Neural progenitor cell (in vitro differentiated cells): ENCODE measurements at regions not wholly inside any gene's neighbourhood (a gene's known extent, or its start where the extent isn't known, plus 50 kb on each side); places are given as distances from the start of the nearest gene placed in this dataset.
A peak's percentile ranks its signal among the peaks of the same experiment; 100 is the strongest.

Experiments used
- DNase-seq: peaks from one replicate; pipeline ENCODE4 v3.0.0-alpha.2; 2016; ENCODE audit warnings: low spot score
- H2AFZ ChIP-seq: fragments of 200-600 bp; sonication (generic); replicated peaks from 2 replicates; pipeline ENCODE4 v1.6.1; 2016; ENCODE audit warnings: antibody characterized with exemption
- H3F3A ChIP-seq: fragments of 200-600 bp; sonication (generic); 2 replicates; pipeline ENCODE4 v1.6.1; 2016; ENCODE audit warnings: antibody characterized with exemption, low read depth
- H3K27ac ChIP-seq: fragments of 200-600 bp; sonication (generic); 2 replicates; pipeline ENCODE4 v1.5.1; 2016; ENCODE audit warnings: mild to moderate bottlenecking
- H3K27me3 ChIP-seq: fragments of 200-600 bp; sonication (generic); 2 replicates; pipeline ENCODE4 v1.6.1; 2016; ENCODE audit warnings: mild to moderate bottlenecking, moderate library complexity
- H3K36me3 ChIP-seq: fragments of 200-600 bp; sonication (generic); 2 replicates; pipeline ENCODE4 v1.5.1; 2016
- H3K4me1 ChIP-seq: fragments of 200-600 bp; sonication (generic); 2 replicates; pipeline ENCODE4 v1.6.1; 2016; ENCODE audit warnings: mixed run types
- H3K4me2 ChIP-seq: fragments of 200-600 bp; sonication (generic); 2 replicates; pipeline ENCODE4 v1.6.1; 2016
- H3K4me3 ChIP-seq: fragments of 200-600 bp; sonication (generic); 2 replicates; pipeline ENCODE4 v1.5.1; 2016
- H3K79me2 ChIP-seq: fragments of 200-600 bp; sonication (generic); 2 replicates; pipeline ENCODE4 v1.6.1; 2016; ENCODE audit warnings: low read depth
- H3K9ac ChIP-seq: fragments of 200-600 bp; sonication (generic); 2 replicates; pipeline ENCODE4 v1.6.1; 2016
- H3K9me3 ChIP-seq: fragments of 200-600 bp; sonication (generic); 2 replicates; pipeline ENCODE4 v1.5.1; 2016; ENCODE audit warnings: low read depth
- H4K20me1 ChIP-seq: fragments of 200-600 bp; sonication (generic); 2 replicates; pipeline ENCODE4 v1.6.1; 2016; ENCODE audit warnings: low read depth
- H3K27ac Mint-ChIP-seq: 3 replicates; pipeline ENCODE4 v1.8.0; 2021; ENCODE audit warnings: mixed read lengths
- H3K27me3 Mint-ChIP-seq: 2 replicates; pipeline ENCODE4 v1.8.0; 2022; ENCODE audit warnings: low read depth, mild to moderate bottlenecking, inconsistent platforms, moderate library complexity, mixed read lengths; ENCODE audit not compliant: insufficient read depth
- H3K36me3 Mint-ChIP-seq: 3 replicates; pipeline ENCODE4 v1.8.0; 2021; ENCODE audit warnings: mixed read lengths
- H3K4me1 Mint-ChIP-seq: 3 replicates; pipeline ENCODE4 v1.8.0; 2021; ENCODE audit warnings: mixed read lengths
- H3K4me3 Mint-ChIP-seq: 3 replicates; pipeline ENCODE4 v1.8.0; 2021; ENCODE audit warnings: mild to moderate bottlenecking, moderate library complexity, mixed read lengths
- H3K9me3 Mint-ChIP-seq: 3 replicates; pipeline ENCODE4 v1.8.0; 2020; ENCODE audit warnings: mixed read lengths
- EZH2 ChIP-seq: fragments of 200-600 bp; sonication (generic); IDR thresholded peaks from 2 replicates; pipeline ENCODE4 v1.6.1; 2017; ENCODE audit warnings: antibody characterized with exemption, mild to moderate bottlenecking, moderate library complexity
- EZH2phosphoT487 ChIP-seq: fragments of 200-600 bp; sonication (generic); IDR thresholded peaks from 2 replicates; pipeline ENCODE4 v1.6.1; 2017; ENCODE audit warnings: antibody characterized with exemption
- TF ChIP-seq, protein P1 (sequence below): fragments of 200-600 bp; sonication (generic); IDR thresholded peaks from 2 replicates; pipeline ENCODE4 v1.5.1; 2017; ENCODE audit warnings: antibody characterized with exemption, mild to moderate bottlenecking

DNA sequence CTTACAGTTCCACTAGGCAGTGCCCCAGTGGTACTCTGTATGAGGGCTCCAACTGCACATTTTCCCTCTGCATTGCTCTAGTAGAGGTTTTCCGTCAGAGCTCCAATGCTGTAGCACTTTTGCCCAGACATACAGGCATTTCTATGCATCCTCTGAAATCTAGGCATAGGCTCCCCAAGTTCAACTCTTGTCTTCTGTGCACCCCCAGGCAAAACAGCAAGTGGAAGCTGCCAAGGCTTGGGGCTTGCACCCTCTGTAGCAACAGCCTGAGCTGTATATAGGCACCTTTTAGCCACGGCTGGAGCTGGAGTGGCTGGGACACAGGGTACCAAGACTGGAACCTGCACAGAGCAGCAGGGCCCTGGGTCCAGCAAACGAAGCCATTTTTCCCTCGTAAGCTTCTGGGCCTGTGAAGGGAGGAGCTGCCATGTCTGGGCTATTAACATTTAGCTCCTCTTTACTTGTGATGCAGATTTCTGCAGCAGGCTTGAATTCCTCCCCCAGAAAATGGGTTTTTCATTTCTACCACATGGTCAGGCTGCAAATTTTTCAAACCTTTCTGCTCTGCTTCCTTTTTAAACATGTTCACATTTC is 596.2 kb upstream of the ADGRB3 start:
- H3K4me3 ChIP-seq: no peak overlapping the region
- no peaks in the 10 kb centered on the region for H3K9me3 ChIP-seq
- peak overlapping the region; percentile 14 for H2AFZ ChIP-seq
- H3K4me1 ChIP-seq: peaks cover 13% of the 10 kb centered on the region
- H4K20me1 ChIP-seq: no peaks in the 10 kb centered on the region
- TF ChIP-seq, protein P1, sequence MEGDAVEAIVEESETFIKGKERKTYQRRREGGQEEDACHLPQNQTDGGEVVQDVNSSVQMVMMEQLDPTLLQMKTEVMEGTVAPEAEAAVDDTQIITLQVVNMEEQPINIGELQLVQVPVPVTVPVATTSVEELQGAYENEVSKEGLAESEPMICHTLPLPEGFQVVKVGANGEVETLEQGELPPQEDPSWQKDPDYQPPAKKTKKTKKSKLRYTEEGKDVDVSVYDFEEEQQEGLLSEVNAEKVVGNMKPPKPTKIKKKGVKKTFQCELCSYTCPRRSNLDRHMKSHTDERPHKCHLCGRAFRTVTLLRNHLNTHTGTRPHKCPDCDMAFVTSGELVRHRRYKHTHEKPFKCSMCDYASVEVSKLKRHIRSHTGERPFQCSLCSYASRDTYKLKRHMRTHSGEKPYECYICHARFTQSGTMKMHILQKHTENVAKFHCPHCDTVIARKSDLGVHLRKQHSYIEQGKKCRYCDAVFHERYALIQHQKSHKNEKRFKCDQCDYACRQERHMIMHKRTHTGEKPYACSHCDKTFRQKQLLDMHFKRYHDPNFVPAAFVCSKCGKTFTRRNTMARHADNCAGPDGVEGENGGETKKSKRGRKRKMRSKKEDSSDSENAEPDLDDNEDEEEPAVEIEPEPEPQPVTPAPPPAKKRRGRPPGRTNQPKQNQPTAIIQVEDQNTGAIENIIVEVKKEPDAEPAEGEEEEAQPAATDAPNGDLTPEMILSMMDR: no peak
- TF ChIP-seq EZH2phosphoT487: no peak
- TF ChIP-seq EZH2: no peak
- H3K9ac ChIP-seq: no peak overlapping the region
- no peaks in the 10 kb centered on the region for H3K36me3 ChIP-seq
- no peak overlapping the region for H3K27ac Mint-ChIP-seq
- no peak overlapping the region for H3K27ac ChIP-seq
- no peak for DNase-seq
- H3K27me3 Mint-ChIP-seq: no peaks in the 10 kb centered on the region
- no peaks in the 10 kb centered on the region for H3K36me3 Mint-ChIP-seq
- H3K27me3 ChIP-seq: no peaks in the 10 kb centered on the region
- peaks cover 11% of the 10 kb centered on the region for H3K4me1 Mint-ChIP-seq
- no peak overlapping the region for H3K4me3 Mint-ChIP-seq
- H3K4me2 ChIP-seq: no peak overlapping the region
- H3K9me3 Mint-ChIP-seq: no peaks in the 10 kb centered on the region
- H3F3A ChIP-seq: no peaks in the 10 kb centered on the region
- no peaks in the 10 kb centered on the region for H3K79me2 ChIP-seq

GRCh38 chr6:68032217-68032616 is 602.9 kb upstream of the ADGRB3 start:
- no peaks in the 10 kb centered on the region for H3K9me3 Mint-ChIP-seq
- no peaks in the 10 kb centered on the region for H3K4me1 Mint-ChIP-seq
- Histone ChIP-seq H3K27ac (no peak overlapping the region), H3F3A (no peaks in the 10 kb centered on the region), H3K27me3 (no peaks in the 10 kb centered on the region), H3K9ac (no peak overlapping the region), H3K79me2 (no peaks in the 10 kb centered on the region), H2AFZ (no peak overlapping the region), H4K20me1 (no peaks in the 10 kb centered on the region), H3K36me3 (no peaks in the 10 kb centered on the region), H3K4me3 (no peak overlapping the region), H3K9me3 (no peaks in the 10 kb centered on the region), H3K4me2 (no peak overlapping the region), H3K4me1 (no peaks in the 10 kb centered on the region)
- no peaks in the 10 kb centered on the region for H3K27me3 Mint-ChIP-seq
- H3K27ac Mint-ChIP-seq: no peak overlapping the region
- TF ChIP-seq, protein P1: no peak
- no peak for TF ChIP-seq EZH2
- no peaks in the 10 kb centered on the region for H3K36me3 Mint-ChIP-seq
- H3K4me3 Mint-ChIP-seq: no peak overlapping the region
- no peak for DNase-seq

- Histone ChIP-seq H3F3A (no peaks in the 10 kb centered on the region), H4K20me1 (no peaks in the 10 kb centered on the region), H3K4me3 (no peak overlapping the region), H3K36me3 (no peaks in the 10 kb centered on the region), H3K4me1 (no peaks in the 10 kb centered on the region), H3K9ac (no peak overlapping the region), H3K4me2 (no peak overlapping the region), H3K27ac (no peak overlapping the region), H3K27me3 (no peaks in the 10 kb centered on the region), H3K9me3 (no peaks in the 10 kb centered on the region), H3K79me2 (no peaks in the 10 kb centered on the region), H2AFZ (no peak overlapping the region)
- H3K27me3 Mint-ChIP-seq: no peaks in the 10 kb centered on the region
- no peaks in the 10 kb centered on the region for H3K36me3 Mint-ChIP-seq
- no peaks in the 10 kb centered on the region for H3K4me1 Mint-ChIP-seq
- TF ChIP-seq, protein P1: no peak
- no peak for TF ChIP-seq EZH2phosphoT487
- no peak for TF ChIP-seq EZH2
- no peaks in the 10 kb centered on the region for H3K9me3 Mint-ChIP-seq
- no peak overlapping the region for H3K4me3 Mint-ChIP-seq
- H3K27ac Mint-ChIP-seq: no peak overlapping the region
- DNase-seq: no peak
Measured at GRCh38 chr6:68031054-68031453, 604.0 kb upstream of the ADGRB3 start.
